ENCODE measurements at regions not wholly inside any gene's neighbourhood (a gene's known extent, or its start where the extent isn't known, plus 50 kb on each side); places are given as distances from the start of the nearest gene placed in this dataset.

DNA sequence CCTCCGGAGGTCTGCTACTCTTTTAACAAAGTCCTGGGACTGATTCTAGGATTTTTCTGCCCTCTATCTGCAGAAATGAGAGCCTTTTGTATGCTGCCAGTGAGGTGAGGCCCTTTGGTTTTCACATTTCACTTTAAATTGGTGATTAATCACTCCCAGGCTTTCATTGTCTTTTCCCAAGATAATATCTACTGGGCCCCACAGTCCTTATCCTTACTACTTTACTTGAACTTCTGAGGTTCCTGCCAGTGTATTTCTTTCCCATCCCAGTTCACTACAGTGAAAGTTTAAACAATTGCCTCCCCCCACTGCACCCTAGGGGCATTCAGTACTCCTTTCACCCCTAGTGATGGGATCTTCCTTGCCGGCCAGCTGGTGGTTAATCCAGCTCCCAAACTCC lies 127.4 kb upstream of the INHBA start:
- peak; percentile 9 for DNase-seq

GRCh38 chr7:41828911-41829310 lies 126.0 kb upstream of the INHBA start:
- DNase-seq: no peak

DNA sequence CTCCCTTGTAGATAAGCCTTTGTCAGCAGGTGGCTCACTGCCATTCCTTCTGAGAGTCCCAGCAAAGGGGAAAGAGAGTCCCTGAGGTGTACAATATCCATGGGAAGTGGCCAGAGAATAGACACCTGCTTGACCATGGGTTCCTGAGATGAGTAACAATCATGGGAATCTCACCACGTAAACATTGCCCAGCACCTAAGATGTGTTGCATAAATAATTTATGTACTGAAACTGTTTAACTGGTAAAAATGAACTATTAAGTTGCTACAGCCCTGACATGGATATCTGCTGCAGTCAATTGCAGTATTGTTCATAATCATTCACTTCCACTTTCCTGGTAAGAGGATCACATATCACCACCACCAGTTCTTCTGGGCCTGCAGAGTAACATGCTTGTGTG lies 123.8 kb upstream of the INHBA start:
- no peak for DNase-seq

- DNase-seq: peak; percentile 18
Measured at GRCh38 chr7:41825927-41826480, 123.1 kb upstream of the INHBA start.

DNA sequence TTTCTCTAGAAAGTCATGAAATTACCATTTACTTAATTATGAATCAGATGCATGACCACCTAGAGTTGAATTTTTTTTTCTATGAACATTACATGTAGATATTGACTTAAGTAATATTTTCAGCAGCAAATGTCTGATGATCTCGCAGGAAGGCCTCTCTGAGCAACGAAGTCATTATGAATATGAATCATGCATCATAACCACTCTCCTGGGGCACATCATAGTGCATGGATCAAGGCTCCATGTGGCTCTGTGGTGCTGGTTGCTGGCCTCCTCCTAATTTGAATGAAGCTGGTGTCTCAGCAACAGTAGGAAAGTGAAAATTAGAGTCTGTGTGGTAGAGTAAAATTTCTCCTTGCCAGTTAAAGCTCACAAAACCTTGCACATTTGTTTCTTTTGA lies 121.4 kb upstream of the INHBA start:
- peak; percentile 76 for DNase-seq

- DNase-seq: no peak
Measured at GRCh38 chr7:41822259-41822817, 119.4 kb upstream of the INHBA start.

GRCh38 chr7:41821521-41822213 lies 118.8 kb upstream of the INHBA start:
- DNase-seq: no peak

DNA sequence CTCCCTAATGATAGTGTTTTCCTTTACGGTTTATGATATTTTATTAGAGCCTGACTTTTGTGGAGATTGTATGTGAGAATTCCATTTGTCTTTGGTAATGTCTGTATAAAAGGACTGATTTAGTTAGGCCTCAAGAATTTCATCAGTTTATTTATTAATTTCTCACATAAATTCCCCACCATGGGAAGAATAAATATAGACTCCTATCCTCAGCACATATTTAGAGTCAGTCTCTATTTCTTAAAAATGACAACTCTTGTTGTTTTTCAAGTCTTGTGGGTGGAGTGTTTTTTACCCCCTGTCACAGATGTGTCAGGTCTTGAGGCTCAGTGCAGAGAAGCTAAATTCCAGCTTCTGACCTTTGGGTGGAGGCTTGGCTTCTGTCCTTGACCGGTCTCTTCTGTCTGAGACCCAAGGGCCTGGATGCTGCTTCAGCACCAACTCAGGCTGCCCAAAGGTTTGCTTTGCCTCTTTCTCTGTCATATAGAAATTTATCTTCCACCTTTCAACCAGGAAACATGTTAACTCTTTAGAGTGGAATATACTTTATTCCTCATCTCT lies 117.3 kb upstream of the INHBA start:
- DNase-seq: no peak

GRCh38 chr7:41819645-41820044 lies 116.8 kb upstream of the INHBA start:
- DNase-seq: no peak

GRCh38 chr7:41818765-41819398 lies 116.0 kb upstream of the INHBA start:
- DNase-seq: no peak

GRCh38 chr7:41817386-41817785 lies 114.5 kb upstream of the INHBA start:
- peak; percentile 76 for DNase-seq

DNA sequence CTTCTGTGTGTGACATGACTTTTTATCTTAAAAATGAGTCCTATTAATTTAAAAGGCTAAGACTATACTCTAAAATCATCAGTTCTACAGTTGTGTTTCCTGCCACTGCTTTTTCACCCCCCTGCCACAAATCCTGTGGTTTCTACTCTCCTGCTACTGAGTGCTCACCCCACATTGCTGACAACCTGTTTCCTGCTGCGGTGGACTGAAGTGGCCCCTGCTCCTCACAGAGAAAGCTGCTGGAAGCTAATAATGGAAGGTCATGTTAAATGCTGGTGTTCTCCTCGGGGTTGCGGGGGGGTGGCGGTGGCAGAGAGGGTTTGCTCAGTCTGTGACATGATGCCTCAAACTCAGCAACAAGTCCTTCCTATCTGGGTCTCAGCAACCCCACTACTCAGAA lies 113.2 kb upstream of the INHBA start:
- no peak for DNase-seq

GRCh38 chr7:41814888-41815287 lies 112.0 kb upstream of the INHBA start:
- no peak for DNase-seq

- no peak for DNase-seq
Measured at GRCh38 chr7:41813286-41813685, 110.4 kb upstream of the INHBA start.

DNA sequence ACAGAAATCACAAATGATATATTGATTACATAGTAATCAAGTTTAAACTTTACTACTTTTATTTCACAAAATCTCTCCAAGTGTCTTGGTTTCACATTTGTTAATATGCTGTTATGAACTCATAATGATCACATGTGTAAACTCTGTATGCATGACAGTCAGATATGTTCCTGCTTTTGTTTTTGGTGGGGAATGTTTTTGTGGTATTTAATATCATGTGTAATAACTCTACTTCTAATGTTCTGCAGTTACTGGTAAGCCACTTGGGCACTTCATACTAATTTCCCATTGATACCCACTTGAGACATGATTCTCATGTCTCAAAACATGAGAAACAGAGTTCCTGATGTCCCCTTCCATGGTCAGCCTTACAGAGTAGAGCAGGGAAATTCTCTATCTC lies 109.1 kb upstream of the INHBA start:
- DNase-seq: no peak

GRCh38 chr7:41809940-41810576 lies 107.2 kb upstream of the INHBA start:
- DNase-seq: no peak

GRCh38 chr7:41809529-41809939 lies 106.6 kb upstream of the INHBA start:
- peak; percentile 52 for DNase-seq

DNA sequence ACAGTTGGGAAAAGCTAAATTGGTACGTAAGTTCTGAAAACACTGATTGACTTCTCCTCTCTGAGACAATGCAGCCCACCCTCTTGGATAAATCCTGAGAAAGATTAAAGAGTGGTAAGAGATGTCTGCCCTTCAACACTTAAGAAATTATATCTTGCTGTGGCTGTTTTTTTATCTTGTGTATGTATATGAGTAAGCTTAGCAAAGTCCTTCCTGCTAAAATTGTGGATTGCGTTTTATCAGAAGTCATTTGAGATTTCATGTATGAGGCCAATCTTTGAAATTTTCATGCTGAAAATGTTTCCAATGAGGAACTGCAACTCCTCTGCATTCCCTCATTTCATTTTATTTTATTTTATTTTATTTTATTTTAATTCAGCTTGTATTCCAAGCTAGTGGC lies 106.2 kb upstream of the INHBA start:
- DNase-seq: no peak

- no peak for DNase-seq
Measured at GRCh38 chr7:41808541-41808940, 105.7 kb upstream of the INHBA start.

DNA sequence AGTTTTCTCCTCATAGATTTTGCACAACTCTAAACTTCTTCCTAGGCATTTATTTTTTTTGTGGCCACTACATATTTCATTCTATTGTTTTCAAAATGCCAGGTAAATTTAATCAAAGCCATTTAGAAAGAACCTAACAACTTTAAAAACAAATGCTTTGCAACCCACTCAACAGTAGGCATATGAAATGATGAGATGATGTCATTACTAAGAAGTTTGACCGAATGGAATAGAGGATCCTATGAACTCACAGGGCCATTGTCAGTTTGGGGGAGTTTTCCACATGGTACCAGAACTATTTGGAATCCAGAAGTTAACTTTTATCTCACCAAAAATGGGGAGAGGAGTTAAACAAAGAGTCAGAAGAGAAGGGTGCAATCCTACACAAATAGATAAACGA lies 100.7 kb upstream of the INHBA start:
- no peak for DNase-seq

GRCh38 chr7:41796331-41796730 lies 93.4 kb upstream of the INHBA start:
- peak; percentile 25 for DNase-seq

- no peak for DNase-seq
Measured at GRCh38 chr7:41795276-41795833, 92.5 kb upstream of the INHBA start.

DNA sequence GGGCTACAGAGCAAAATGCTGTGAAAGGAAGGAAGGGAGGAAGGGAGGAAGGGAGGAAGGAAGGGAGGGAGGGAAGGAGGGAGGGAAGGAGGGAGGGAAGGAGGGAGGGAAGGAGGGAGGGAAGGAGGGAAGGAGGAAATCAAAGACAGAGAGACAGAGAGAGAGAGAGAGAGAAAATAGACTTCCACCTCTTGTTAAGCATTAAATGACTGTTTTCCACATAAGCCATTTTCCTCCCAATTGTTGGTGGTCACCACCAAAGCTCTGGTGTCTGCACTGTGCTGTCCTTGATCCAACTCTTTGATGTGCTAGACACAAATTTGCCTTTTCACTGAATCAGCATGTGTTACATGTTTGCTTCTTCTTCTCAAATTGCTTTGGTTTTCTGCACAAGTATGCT lies 90.7 kb upstream of the INHBA start:
- DNase-seq: no peak
